ENCODE measurements at regions not wholly inside any gene's neighbourhood (a gene's known extent, or its start where the extent isn't known, plus 50 kb on each side); places are given as distances from the start of the nearest gene placed in this dataset.

- no peak for DNase-seq
Observed at GRCh38 chr7:41334071-41334862, 368.6 kb downstream of the INHBA start.

GRCh38 chr7:41333511-41333910, 369.4 kb downstream of the INHBA start:
- no peak for DNase-seq

GRCh38 chr7:41331194-41331593, 371.7 kb downstream of the INHBA start:
- no peak for DNase-seq

GRCh38 chr7:41328544-41328943, 374.3 kb downstream of the INHBA start:
- DNase-seq, result no peak

GRCh38 chr7:41328131-41328530, 374.8 kb downstream of the INHBA start:
- no peak for DNase-seq

GRCh38 chr7:41326616-41327015, 376.3 kb downstream of the INHBA start:
- no peak for DNase-seq

- no peak for DNase-seq
Observed at GRCh38 chr7:41323806-41324205, 379.1 kb downstream of the INHBA start.

GRCh38 chr7:41319581-41319980, 383.3 kb downstream of the INHBA start:
- no peak for DNase-seq

- DNase-seq, result no peak
Observed at GRCh38 chr7:41316410-41316809, 386.5 kb downstream of the INHBA start.

GRCh38 chr7:41315764-41316163, 387.1 kb downstream of the INHBA start:
- no peak for DNase-seq

- DNase-seq, result no peak
Observed at GRCh38 chr7:41313171-41313570, 389.7 kb downstream of the INHBA start.

GRCh38 chr7:41312235-41312634, 390.7 kb downstream of the INHBA start:
- no peak for DNase-seq

GRCh38 chr7:41311301-41311700, 391.6 kb downstream of the INHBA start:
- DNase-seq, result no peak

- no peak for DNase-seq
Observed at GRCh38 chr7:41306486-41306885, 396.4 kb downstream of the INHBA start.

- DNase-seq, result no peak
Observed at GRCh38 chr7:41305001-41305400, 397.9 kb downstream of the INHBA start.

GRCh38 chr7:41303709-41304108, 399.2 kb downstream of the INHBA start:
- no peak for DNase-seq

GRCh38 chr7:41298409-41298808, 404.5 kb downstream of the INHBA start:
- no peak for DNase-seq

- DNase-seq, result no peak
Observed at GRCh38 chr7:41297166-41297565, 405.7 kb downstream of the INHBA start.

- no peak for DNase-seq
Observed at GRCh38 chr7:41295455-41295815, 407.5 kb downstream of the INHBA start.

- no peak for DNase-seq
Observed at GRCh38 chr7:41294556-41295454, 408.1 kb downstream of the INHBA start.

- no peak for DNase-seq
Observed at GRCh38 chr7:41292487-41292886, 410.4 kb downstream of the INHBA start.

GRCh38 chr7:41287559-41288335, 415.1 kb downstream of the INHBA start:
- DNase-seq, result no peak

- DNase-seq, result no peak
Observed at GRCh38 chr7:41280491-41280890, 422.4 kb downstream of the INHBA start.
